ENCODE measurements at regions not wholly inside any gene's neighbourhood (a gene's known extent, or its start where the extent isn't known, plus 50 kb on each side); places are given as distances from the start of the nearest gene placed in this dataset.

- DNase-seq (ENCODE audit: low read depth, low spot score) = peak; percentile 76
Observed at GRCh38 chr15:46312133-46312740, 677.4 kb downstream of the SQOR start.

GRCh38 chr15:46315434-46315833 lies 680.6 kb downstream of the SQOR start:
- no peak for DNase-seq (ENCODE audit: low read depth, low spot score)

- DNase-seq (ENCODE audit: low read depth, low spot score) = no peak
Observed at GRCh38 chr15:46316024-46316423, 681.2 kb downstream of the SQOR start.

GRCh38 chr15:46317029-46317428 lies 682.2 kb downstream of the SQOR start:
- no peak for DNase-seq (ENCODE audit: low read depth, low spot score)

GRCh38 chr15:46322753-46323152 lies 687.9 kb downstream of the SQOR start:
- DNase-seq (ENCODE audit: low read depth, low spot score) = no peak

GRCh38 chr15:46326173-46326572 lies 691.3 kb downstream of the SQOR start:
- no peak for DNase-seq (ENCODE audit: low read depth, low spot score)

GRCh38 chr15:46328821-46329220 lies 694.0 kb downstream of the SQOR start:
- DNase-seq (ENCODE audit: low read depth, low spot score) = no peak

- DNase-seq (ENCODE audit: low read depth, low spot score) = no peak
Observed at GRCh38 chr15:46329876-46330275, 695.0 kb downstream of the SQOR start.

GRCh38 chr15:46331546-46331945 lies 696.7 kb downstream of the SQOR start:
- no peak for DNase-seq (ENCODE audit: low read depth, low spot score)

- no peak for DNase-seq (ENCODE audit: low read depth, low spot score)
Observed at GRCh38 chr15:46343196-46343935, 708.5 kb downstream of the SQOR start.

- DNase-seq (ENCODE audit: low read depth, low spot score) = no peak
Observed at GRCh38 chr15:46344115-46344724, 709.4 kb downstream of the SQOR start.

- no peak for DNase-seq (ENCODE audit: low read depth, low spot score)
Observed at GRCh38 chr15:46344915-46345314, 710.1 kb downstream of the SQOR start.

GRCh38 chr15:46354443-46354842 lies 719.6 kb downstream of the SQOR start:
- DNase-seq (ENCODE audit: low read depth, low spot score) = no peak

GRCh38 chr15:46365572-46365971 lies 730.7 kb downstream of the SQOR start:
- no peak for DNase-seq (ENCODE audit: low read depth, low spot score)

GRCh38 chr15:46366360-46367007 lies 731.7 kb downstream of the SQOR start:
- no peak for DNase-seq (ENCODE audit: low read depth, low spot score)

- DNase-seq (ENCODE audit: low read depth, low spot score) = no peak
Observed at GRCh38 chr15:46383978-46384377, 749.1 kb downstream of the SQOR start.

GRCh38 chr15:46386356-46386755 lies 751.5 kb downstream of the SQOR start:
- no peak for DNase-seq (ENCODE audit: low read depth, low spot score)

GRCh38 chr15:46389739-46390138 lies 754.9 kb downstream of the SQOR start:
- no peak for DNase-seq (ENCODE audit: low read depth, low spot score)

GRCh38 chr15:46394463-46394862 lies 759.6 kb downstream of the SQOR start:
- DNase-seq (ENCODE audit: low read depth, low spot score) = no peak

- DNase-seq (ENCODE audit: low read depth, low spot score) = no peak
Observed at GRCh38 chr15:46408312-46408711, 773.5 kb downstream of the SQOR start.

GRCh38 chr15:46409841-46410301 lies 775.0 kb downstream of the SQOR start:
- DNase-seq (ENCODE audit: low read depth, low spot score) = no peak

- no peak for DNase-seq (ENCODE audit: low read depth, low spot score)
Observed at GRCh38 chr15:46410705-46411104, 775.9 kb downstream of the SQOR start.

All from ELF-1 (cell line).